K562 (cell line): ENCODE measurements at regions not wholly inside any gene's neighbourhood (a gene's known extent, or its start where the extent isn't known, plus 50 kb on each side); places are given as distances from the start of the nearest gene placed in this dataset.

ENCODE experiments used
- HOXB6 ChIP-seq: fragments of 250-450 bp; sonication (Bioruptor Pico); IDR thresholded peaks from 2 replicates; pipeline ENCODE4 v1.5.1; 2022; ENCODE audit warnings: mild to moderate bottlenecking, borderline replicate concordance
- KDM1A ChIP-seq, 2 experiments: fragments of 450-650 bp; IDR thresholded peaks; 2 replicates each; pipeline ENCODE4 v1.6.1; 2016; ENCODE audit warnings: mild to moderate bottlenecking in 2 of 2
- NR2C1 ChIP-seq, 2 experiments: fragments of 450-650 bp; IDR thresholded peaks; 2 replicates each; pipeline ENCODE4 v1.6.1; 2017; ENCODE audit warnings: mild to moderate bottlenecking in 2 of 2, antibody characterized with exemption in 1 of 2, inconsistent platforms in 1 of 2, missing compliant biosample characterization in 1 of 2, missing genetic modification characterization in 1 of 2
- ZNF717 ChIP-seq: fragments of 250-450 bp; sonication (Bioruptor Pico); IDR thresholded peaks from 2 replicates; pipeline ENCODE4 v1.5.0; 2021
- TF ChIP-seq, protein P1 (sequence below): fragments of 200-800 bp; sonication (Bioruptor generic); IDR thresholded peaks from 2 replicates; pipeline ENCODE4 v1.6.1; 2016; ENCODE audit warnings: missing genetic modification characterization, missing compliant biosample characterization
- TF ChIP-seq, protein P2 (sequence below): fragments of 450-650 bp; IDR thresholded peaks from 2 replicates; pipeline ENCODE4 v1.6.1; 2018; ENCODE audit not compliant: partially characterized antibody
- TF ChIP-seq, protein P3 (sequence below): sonication (generic); formaldehyde crosslinking; IDR thresholded peaks from 2 replicates; pipeline ENCODE4 v1.8.1; 2022; ENCODE audit warnings: missing genetic modification reagents
- TF ChIP-seq, protein P4 (sequence below): fragments of 250-450 bp; sonication (Bioruptor Pico); IDR thresholded peaks from 2 replicates; pipeline ENCODE4 v1.9.0; 2021; ENCODE audit warnings: mild to moderate bottlenecking

DNA sequence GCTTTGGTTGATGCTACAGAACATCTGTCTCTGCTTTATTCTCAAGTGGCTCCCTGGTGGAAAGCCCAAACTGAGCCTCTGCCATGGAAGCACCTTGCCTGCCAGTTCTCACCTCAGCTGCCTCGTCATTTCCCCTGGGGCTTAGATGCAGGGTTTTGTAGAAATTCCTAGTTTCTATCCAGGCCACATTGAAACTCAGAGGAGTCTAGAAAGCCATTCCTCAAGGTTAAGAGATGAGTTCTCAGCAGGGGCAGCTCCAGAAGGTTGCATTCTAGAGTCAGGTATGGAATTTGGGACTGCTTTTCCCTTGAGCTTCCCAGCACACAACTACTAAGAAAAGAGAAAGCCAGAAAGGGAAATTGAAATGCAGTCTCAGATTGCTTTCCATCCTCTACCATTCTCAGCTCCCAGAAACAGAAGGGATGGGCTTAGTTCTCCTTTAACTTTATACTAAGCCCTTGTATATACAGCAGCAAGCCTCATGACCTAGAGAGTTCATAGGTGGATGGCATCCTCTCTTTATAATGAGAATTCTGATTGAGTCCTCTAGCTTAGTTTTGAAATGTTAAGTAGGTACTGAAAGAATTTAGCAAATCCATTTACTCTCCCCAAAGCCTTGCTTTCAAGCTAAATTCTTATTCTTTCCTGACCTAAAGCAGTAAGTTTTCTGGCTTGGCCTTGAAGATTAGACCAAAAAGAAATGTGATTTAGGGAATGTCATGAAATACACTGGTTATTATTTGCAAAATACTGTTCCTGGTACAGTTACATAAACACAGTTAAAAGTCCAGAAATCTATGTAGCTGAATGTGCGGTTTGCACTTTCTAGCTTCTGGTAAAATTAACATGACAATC, 66.0 kb upstream of the MEF2C start (continued):
- TF ChIP-seq, protein P1, sequence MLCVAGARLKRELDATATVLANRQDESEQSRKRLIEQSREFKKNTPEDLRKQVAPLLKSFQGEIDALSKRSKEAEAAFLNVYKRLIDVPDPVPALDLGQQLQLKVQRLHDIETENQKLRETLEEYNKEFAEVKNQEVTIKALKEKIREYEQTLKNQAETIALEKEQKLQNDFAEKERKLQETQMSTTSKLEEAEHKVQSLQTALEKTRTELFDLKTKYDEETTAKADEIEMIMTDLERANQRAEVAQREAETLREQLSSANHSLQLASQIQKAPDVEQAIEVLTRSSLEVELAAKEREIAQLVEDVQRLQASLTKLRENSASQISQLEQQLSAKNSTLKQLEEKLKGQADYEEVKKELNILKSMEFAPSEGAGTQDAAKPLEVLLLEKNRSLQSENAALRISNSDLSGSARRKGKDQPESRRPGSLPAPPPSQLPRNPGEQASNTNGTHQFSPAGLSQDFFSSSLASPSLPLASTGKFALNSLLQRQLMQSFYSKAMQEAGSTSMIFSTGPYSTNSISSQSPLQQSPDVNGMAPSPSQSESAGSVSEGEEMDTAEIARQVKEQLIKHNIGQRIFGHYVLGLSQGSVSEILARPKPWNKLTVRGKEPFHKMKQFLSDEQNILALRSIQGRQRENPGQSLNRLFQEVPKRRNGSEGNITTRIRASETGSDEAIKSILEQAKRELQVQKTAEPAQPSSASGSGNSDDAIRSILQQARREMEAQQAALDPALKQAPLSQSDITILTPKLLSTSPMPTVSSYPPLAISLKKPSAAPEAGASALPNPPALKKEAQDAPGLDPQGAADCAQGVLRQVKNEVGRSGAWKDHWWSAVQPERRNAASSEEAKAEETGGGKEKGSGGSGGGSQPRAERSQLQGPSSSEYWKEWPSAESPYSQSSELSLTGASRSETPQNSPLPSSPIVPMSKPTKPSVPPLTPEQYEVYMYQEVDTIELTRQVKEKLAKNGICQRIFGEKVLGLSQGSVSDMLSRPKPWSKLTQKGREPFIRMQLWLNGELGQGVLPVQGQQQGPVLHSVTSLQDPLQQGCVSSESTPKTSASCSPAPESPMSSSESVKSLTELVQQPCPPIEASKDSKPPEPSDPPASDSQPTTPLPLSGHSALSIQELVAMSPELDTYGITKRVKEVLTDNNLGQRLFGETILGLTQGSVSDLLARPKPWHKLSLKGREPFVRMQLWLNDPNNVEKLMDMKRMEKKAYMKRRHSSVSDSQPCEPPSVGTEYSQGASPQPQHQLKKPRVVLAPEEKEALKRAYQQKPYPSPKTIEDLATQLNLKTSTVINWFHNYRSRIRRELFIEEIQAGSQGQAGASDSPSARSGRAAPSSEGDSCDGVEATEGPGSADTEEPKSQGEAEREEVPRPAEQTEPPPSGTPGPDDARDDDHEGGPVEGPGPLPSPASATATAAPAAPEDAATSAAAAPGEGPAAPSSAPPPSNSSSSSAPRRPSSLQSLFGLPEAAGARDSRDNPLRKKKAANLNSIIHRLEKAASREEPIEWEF (CRISPR knock-in tag) = no peak
- TF ChIP-seq, protein P2, sequence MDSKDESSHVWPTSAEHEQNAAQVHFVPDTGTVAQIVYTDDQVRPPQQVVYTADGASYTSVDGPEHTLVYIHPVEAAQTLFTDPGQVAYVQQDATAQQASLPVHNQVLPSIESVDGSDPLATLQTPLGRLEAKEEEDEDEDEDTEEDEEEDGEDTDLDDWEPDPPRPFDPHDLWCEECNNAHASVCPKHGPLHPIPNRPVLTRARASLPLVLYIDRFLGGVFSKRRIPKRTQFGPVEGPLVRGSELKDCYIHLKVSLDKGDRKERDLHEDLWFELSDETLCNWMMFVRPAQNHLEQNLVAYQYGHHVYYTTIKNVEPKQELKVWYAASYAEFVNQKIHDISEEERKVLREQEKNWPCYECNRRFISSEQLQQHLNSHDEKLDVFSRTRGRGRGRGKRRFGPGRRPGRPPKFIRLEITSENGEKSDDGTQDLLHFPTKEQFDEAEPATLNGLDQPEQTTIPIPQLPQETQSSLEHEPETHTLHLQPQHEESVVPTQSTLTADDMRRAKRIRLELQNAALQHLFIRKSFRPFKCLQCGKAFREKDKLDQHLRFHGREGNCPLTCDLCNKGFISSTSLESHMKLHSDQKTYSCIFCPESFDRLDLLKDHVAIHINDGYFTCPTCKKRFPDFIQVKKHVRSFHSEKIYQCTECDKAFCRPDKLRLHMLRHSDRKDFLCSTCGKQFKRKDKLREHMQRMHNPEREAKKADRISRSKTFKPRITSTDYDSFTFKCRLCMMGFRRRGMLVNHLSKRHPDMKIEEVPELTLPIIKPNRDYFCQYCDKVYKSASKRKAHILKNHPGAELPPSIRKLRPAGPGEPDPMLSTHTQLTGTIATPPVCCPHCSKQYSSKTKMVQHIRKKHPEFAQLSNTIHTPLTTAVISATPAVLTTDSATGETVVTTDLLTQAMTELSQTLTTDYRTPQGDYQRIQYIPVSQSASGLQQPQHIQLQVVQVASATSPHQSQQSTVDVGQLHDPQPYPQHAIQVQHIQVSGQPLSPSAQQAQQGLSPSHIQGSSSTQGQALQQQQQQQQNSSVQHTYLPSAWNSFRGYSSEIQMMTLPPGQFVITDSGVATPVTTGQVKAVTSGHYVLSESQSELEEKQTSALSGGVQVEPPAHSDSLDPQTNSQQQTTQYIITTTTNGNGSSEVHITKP = no peak
- TF ChIP-seq NR2C1 (IDR thresholded peaks at IDR 0.05) (no peak), NR2C1 (tag; IDR thresholded peaks at IDR 0.05) (no peak), KDM1A (IDR thresholded peaks at IDR 0.05) (no peak), HOXB6 (CRISPR knock-in tag) (no peak), ZNF717 (CRISPR knock-in tag) (no peak)
- TF ChIP-seq, protein P3, sequence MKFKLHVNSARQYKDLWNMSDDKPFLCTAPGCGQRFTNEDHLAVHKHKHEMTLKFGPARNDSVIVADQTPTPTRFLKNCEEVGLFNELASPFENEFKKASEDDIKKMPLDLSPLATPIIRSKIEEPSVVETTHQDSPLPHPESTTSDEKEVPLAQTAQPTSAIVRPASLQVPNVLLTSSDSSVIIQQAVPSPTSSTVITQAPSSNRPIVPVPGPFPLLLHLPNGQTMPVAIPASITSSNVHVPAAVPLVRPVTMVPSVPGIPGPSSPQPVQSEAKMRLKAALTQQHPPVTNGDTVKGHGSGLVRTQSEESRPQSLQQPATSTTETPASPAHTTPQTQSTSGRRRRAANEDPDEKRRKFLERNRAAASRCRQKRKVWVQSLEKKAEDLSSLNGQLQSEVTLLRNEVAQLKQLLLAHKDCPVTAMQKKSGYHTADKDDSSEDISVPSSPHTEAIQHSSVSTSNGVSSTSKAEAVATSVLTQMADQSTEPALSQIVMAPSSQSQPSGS (CRISPR knock-in tag) = no peak
- TF ChIP-seq, protein P4, sequence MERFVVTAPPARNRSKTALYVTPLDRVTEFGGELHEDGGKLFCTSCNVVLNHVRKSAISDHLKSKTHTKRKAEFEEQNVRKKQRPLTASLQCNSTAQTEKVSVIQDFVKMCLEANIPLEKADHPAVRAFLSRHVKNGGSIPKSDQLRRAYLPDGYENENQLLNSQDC = no peak
